Upper lobe of left lung (tissue), 4 donors: ENCODE measurements at regions not wholly inside any gene's neighbourhood (a gene's known extent, or its start where the extent isn't known, plus 50 kb on each side); places are given as distances from the start of the nearest gene placed in this dataset.
"Not testable (repeated sequence)": the region's sequence is repeated elsewhere in the genome, so short reads cannot be mapped to it uniquely, and the experiment has no call there.

Source experiments
- EP300 ChIP-seq, 4 donors: sonication (generic); formaldehyde crosslinking; IDR thresholded peaks; one replicate each; pipeline ENCODE4 v1.5.1; 2017; ENCODE audit warnings: antibody characterized with exemption in 4 of 4, control low read depth in 2 of 4
- POLR2A ChIP-seq, 4 donors: fragments of 450-650 bp; IDR thresholded peaks; one replicate each; pipeline ENCODE4 v1.5.1; 2016 to 2017; ENCODE audit warnings: antibody characterized with exemption in 4 of 4, mild to moderate bottlenecking in 2 of 4
- POLR2AphosphoS5 ChIP-seq, 2 donors: sonication (generic); formaldehyde crosslinking; IDR thresholded peaks; one replicate each; pipeline ENCODE4 v1.5.1; 2017; ENCODE audit warnings: antibody characterized with exemption in 2 of 2
- TF ChIP-seq, protein P1 (sequence below), 6 experiments: fragments of 450-650 bp in 4 of 6; fragments of 200-600 bp in 2 of 6; sonication (generic) in 2 of 6; IDR thresholded peaks; one replicate each; pipeline ENCODE4 v1.5.1; 2016 to 2019; ENCODE audit warnings: antibody characterized with exemption in 6 of 6

DNA sequence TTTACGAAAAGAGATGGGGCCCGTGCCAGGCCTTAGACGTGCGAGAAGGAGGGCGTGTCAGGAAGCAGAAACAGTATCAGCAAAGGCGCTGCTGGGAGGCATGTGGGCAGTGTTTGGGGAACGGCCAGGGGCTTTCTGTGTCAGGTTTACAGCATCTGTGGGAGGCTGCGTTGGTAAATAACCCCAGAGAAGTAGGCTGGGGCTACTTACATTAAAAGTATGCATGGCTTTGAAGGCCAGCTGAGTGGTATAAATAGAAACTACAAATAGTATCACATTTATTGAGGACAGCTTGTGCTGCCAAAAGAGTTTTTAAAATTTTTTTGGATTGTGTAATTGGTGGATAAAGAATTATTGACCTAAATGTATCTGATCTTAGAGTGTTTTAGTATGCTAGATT, 54.8 kb upstream of the PROP1 start:
- not testable (repeated sequence) for TF ChIP-seq POLR2AphosphoS5, POLR2A, EP300 (IDR thresholded peaks at IDR 0.05)
- TF ChIP-seq, protein P1, sequence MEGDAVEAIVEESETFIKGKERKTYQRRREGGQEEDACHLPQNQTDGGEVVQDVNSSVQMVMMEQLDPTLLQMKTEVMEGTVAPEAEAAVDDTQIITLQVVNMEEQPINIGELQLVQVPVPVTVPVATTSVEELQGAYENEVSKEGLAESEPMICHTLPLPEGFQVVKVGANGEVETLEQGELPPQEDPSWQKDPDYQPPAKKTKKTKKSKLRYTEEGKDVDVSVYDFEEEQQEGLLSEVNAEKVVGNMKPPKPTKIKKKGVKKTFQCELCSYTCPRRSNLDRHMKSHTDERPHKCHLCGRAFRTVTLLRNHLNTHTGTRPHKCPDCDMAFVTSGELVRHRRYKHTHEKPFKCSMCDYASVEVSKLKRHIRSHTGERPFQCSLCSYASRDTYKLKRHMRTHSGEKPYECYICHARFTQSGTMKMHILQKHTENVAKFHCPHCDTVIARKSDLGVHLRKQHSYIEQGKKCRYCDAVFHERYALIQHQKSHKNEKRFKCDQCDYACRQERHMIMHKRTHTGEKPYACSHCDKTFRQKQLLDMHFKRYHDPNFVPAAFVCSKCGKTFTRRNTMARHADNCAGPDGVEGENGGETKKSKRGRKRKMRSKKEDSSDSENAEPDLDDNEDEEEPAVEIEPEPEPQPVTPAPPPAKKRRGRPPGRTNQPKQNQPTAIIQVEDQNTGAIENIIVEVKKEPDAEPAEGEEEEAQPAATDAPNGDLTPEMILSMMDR (IDR thresholded peaks at IDR 0.05), result not testable (repeated sequence)
